GM21360 (cell line): ENCODE measurements at regions not wholly inside any gene's neighbourhood (a gene's known extent, or its start where the extent isn't known, plus 50 kb on each side); places are given as distances from the start of the nearest gene placed in this dataset.
A peak's percentile ranks its signal among the peaks of the same experiment; 100 is the strongest.

Experiments
- ATAC-seq: cut with Tn5 transposase; IDR thresholded peaks from one replicate; pipeline ENCODE4 v1.9.1; 2021; ENCODE audit warnings: mild to moderate bottlenecking, moderate library complexity; ENCODE audit not compliant: unreplicated experiment

DNA sequence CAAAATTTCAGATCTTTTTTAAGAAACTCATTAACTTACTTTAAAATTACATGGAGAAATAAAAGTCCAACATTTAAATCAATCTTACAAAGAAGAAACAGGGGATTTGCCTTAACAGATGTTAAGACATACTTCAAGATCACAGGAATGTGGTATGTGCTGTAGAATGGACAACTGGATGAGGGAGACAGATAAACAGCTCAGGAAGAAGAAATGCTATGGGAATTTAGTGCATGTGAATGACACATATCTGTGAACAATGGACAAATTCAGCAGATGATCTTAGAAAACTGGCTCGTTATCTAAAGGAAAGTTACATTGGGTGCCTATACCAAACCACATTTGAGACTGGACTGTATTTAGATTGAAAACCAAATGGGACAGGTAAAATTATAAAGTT is 246.8 kb upstream of the AGAP1 start:
- no peak for ATAC-seq

DNA sequence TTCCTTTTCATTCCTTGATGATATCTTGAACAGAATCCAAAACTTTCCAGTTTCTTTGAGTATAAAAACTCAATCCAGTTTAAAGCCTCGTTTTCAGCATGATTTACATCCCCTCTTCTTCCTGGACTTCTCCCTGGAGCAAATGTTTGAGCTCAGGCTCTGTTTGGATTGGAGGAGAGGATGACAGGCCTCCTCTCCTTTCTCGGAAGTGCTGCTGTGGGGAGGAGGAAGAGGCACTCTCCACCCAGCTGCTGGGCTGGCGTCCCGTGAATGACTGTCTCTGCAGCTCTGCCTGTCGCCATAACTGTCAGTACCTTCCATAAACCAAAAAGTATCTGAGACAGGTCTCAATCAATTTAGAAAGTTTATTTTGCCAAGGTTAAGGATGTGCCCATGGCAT is 238.2 kb upstream of the AGAP1 start:
- no peak for ATAC-seq

DNA sequence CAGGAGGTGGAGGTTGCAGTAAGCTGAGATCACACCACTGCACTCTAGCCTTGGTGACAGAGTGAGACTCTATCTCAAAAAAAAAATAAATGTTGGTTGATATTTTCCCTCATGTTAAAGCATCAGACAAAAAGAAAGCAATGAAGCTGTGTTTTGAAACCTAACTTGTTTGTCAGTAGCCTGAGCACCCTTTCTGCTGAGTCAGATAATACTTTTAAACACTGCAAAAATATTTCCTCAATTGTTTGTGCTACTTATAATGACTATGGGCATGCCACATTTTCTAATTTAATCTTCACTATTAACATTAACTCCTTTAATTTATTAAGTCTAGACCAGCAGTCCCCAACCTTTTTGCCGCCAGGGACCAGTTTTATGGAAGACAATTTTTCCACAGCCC is 236.3 kb upstream of the AGAP1 start:
- no peak for ATAC-seq

DNA sequence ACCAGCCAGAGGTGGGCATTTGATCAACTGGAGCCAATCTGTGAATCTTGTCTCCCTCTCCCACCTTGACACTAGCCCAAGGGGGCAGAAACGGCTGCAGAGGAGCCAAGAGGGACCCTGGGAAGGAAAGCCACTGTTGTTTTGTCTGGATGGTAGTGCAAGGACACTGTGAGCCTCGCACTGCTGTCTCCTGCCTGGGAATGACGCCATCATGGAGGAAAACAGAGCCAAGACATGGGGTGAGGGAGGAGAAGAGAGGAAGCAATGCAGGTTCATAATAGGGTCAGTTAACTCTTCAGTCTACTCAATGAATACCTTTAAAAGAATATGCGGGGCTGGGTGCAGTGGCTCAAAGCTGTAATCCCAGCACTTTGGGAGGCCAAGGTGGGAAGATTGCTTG is 231.1 kb upstream of the AGAP1 start:
- ATAC-seq, result no peak

DNA sequence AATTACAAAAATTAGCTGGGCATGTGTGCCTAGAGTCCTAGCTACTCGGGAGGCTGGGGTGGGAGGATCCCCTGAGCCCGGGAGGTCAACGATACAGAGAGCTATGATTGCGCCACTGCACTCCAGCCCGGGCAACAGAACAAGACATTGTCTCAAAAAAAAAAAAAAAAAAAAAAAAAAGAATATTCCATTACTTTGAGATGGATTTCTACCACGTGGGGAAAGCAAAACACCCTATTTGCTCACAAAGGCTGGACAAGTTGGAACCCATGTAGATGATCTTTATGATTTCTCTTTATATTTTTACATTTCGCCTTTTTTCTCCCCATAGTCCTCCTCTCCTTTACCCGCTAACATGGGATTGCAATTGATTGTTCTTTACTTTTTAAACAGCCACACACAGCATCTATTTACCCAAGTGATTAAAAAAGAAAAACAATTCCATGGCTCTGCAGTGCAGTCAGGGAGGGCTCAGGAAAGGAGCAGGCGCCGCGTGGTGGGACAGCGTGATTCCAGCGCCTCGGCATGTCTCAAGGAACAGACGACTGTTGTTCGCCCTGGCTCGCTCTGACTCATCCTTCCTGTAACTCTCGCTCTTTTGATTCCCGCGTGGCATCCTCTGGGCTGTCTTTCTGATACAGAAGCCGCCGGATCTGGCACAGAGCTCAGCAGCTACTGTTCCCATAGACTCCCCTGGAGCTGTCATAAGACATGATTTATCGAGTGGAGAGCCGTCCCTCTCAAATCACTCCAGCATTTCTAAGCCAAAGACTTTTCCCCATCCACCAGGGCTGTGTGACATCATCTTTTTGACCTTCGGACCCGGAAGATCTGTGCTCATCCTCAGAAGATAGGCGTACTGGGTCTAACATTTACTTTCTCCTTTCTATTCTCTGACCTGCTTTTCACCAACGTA is 230.4 kb upstream of the AGAP1 start:
- ATAC-seq, result no peak

DNA sequence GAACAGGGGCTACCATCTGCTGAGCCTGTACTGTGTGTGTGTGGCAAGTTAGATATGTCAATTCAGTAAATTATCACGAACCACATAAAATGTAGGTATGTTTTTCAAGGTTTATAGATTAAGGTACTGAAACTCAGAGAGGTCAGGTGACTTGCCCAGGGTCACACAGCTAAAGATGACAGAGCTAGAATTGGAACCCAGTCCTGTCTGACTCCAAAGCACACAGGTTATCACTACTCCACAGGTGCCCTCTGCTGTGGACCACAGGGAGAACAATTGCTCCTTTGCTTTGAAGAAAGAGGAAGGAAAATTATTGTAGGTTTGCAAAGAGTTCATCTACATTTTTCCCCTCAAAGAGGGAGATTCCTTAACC is 229.7 kb upstream of the AGAP1 start:
- no peak for ATAC-seq

DNA sequence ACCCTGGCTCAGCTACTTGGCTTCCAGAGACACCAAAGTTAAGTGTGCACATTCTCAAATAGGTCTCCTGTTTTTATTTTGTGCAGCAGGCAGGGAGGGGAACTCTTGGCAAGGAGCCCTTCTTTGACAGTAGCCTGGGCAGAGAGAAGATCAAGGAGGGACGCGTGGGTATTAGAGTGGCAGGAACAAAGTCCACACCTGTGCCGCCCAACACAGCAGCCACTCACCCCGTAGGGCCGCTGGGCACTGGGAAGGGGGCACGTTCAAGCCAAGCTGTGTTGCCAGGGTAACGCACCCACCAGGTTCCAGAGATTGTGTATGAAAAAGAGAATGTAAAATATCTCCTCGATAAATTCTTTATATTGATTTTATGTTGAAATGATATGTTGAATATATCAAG is 229.3 kb upstream of the AGAP1 start:
- ATAC-seq, result no peak

DNA sequence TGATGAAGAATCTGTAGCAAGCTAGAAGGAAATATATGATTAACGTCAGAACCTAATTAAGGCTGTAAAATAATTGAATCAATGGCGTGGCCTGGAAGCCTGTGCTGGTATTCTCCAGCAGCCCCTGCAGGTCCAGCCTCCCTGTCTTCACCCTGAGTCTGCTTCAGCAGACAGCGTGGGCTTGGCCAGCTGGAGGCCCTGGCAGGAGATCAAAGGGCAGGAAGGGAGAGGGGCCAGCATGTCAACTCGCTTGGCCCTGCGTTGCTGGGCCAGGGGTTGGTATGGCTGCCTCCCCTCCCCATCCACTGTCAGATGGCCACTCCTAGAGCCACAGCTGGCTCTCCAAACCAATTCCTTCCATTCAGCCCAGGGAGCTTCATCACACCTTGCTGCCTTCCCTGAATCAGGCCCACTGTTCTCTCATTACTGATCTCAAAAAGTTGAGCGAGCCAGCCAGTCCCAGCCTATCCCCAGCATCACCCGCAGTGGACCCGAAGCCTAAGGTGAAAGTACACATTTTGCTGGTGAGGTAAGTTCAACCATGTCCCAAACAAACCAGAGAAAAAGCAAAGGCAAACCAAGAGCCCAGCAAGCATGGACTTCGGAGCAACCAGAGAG is 228.4 kb upstream of the AGAP1 start:
- no peak for ATAC-seq

DNA sequence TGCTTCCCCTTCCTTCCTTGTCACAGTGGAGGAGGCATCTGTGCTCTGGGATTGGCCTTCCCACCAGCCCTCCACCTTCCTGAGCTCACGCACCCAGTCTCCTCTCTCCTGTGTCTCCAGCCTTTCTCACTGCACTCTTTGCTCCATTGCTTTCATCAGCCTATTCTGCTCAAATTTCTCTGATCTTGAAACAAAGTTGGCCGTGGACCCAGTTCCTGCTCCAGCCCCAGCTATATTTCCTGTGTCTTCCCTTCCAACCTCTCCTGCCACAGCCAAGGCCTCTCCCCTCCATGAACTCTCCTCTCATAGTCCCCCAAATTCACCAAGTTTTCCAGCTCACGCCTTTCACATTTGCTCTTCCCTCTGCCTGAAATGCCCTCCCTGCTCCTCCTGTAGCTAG is 226.6 kb upstream of the AGAP1 start:
- no peak for ATAC-seq

DNA sequence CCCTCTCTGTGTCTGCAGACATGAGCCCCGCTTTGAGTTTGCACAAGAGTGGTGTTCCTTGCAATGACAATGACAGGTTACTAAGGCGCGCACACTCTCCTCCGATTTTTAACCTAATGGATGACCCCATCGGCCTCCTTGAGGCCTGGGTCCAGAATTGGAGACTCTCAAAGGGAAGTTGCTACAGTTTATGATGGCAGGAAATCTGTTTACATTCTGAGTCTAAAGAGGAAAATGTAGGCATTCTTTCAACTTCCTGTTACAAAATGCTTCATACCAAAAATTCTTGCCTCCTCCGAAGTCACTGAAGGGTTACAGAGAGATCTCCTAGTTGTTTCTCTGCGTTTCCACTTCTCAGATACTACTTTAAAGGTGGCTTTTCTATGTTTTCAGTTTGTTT is 225.3 kb upstream of the AGAP1 start:
- no peak for ATAC-seq

DNA sequence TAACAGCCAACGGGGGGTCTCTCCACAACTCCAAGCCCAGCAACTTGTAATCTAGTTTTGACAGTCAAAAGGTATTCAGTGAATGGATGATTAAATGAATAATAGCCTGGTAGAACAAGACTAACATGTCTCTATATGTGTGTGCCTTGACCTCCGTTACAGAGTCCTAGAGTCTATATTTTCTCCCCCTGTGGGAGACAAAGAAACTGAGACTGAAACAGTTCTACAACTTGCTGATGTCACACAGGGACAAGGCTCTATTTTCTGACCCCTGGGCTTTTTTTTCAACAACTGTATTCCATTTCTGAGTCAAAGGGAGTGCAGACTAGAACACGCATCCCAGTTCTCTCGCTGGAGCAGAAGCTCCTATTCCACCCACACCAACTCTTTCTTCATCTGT is 223.6 kb upstream of the AGAP1 start:
- ATAC-seq, result peak; percentile 74

DNA sequence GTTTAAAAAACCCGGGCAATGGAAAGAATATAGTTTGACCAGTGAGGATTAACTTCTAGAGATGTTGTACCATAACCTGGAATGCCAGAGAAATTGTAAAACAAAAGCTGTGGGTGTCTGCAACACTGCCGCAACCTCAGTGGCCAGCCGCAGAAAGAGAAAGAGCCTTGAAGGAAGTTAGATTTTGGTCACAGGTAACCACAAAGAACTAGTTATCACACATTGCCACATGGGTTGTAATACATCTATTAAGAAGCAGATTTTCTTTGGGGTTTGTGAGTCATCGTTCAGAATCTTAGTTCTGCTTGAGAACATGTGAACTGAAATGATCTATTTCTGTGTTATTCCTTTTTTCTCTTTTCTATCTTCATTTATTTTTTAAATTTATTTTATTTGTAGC is 222.9 kb upstream of the AGAP1 start:
- ATAC-seq, result peak; percentile 83

DNA sequence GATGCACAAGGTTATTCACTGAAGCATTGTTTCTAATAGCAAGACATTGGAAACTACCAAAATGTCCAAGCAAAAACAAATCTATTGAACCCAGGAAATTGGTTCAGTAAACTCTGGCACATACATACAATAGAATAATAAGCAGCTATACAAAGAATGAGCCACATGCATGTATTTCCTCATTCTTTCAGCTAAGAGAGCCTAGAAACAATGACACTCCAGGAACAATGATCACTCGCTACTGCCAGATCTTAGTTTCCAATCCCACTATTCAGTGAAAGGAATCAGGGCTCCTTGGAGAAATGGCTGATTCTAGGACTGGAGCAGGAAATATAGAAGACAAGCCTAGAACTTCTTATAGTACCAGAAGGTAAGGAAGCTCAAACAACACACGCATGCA is 221.9 kb upstream of the AGAP1 start:
- no peak for ATAC-seq

DNA sequence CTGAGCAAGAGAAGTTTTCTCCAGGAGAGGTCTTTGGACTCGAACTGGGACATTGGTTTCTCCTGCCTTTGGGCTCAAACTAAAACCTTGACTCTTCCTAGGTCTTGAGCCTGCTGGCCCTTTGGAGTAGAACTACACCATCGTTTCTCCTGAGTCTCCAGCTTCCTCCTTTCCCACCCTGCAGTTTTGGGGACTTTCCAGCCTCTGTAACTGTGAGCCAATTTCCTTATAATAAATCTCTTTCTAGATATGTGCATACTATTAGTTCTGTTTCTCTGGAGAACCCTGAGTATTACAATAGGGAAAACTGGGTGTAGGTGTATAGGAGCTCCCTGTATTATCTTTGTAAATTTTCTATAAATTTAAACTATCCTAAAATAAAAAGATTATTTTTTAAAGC is 219.8 kb upstream of the AGAP1 start:
- ATAC-seq, result no peak

DNA sequence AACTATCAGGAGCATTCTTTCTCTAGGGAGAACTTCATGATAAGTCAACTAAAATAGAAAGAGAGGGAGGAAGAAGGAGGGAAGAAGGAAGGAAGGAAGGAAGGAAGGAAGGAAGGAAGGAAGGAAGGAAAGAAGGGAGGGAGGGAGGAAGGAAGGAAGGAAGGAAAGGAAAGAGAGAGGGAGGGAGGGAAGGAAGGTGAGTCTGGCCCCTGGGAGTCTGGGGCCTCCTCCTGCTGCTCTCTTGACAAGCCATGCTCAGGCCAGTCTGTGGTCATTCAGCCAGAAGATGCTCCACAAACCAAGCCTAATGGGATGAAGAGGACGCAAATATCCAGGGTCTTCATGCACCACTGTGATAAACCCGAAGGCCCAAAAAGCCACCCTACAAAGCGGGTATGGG is 216.4 kb upstream of the AGAP1 start:
- ATAC-seq, result no peak

DNA sequence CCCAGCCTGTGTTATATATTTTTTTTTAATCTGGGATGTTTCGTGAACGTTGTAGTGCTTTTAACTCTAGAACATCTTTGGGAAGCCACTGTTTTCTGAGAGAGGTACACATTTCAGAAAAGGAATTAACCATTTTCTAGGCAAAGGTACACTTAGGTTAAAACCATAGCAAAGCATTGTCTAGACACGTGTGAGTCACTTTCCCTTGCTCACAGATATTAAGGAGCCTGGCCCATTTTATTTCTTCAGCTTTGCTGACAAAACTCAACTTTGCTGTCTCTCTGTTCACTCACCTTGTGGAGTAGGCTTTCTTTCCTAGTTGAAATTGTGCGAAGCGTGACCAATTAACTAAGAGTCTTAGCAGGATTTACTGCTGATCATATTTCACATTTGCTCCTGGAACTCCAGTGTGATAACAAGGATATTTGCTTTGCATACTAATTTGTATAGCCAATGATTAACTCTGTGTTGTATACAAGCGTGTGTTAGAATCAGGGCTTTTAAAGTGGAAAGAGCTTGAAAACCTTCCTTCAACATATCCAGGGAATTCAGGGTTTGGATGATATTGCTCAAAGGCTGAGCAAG is 215.0 kb upstream of the AGAP1 start:
- ATAC-seq, result no peak

DNA sequence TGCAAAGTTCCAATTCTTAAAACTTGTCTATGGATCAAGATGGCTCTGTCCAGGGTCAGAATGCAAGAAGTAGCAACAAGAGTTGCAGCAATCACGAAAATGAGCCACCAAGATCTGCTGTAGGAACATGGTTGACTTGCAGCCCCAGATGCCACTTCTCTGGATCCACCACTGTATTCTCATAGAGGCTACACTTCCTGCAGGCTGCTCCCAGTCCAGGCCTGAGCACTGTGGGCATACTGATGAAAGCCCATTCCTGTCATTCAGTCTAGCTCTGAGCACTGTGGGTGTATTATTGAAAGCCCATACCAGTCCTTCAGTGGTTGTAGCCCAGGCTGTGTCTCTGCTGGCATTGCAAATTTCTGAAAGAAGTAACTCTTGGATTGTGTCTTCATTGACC is 213.9 kb upstream of the AGAP1 start:
- no peak for ATAC-seq

DNA sequence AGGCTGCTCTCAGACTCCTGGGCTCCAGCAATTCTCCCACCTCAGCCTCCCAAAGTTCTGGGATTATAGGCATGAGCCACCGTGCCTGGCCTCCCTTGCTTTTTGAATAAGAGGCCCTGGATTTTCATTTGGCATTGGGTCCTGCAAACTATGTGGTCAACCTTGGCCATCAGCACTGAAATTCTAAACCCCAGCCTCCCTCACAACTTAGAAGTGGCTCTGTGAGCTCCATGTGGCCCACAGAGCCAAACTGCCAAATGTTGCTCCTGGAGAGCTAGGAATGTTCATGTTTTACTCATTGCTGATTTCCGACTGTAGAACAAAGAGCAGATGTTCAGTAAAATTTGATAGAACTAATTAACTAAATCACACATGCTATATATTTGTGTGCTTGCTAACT is 210.6 kb upstream of the AGAP1 start:
- ATAC-seq, result no peak

DNA sequence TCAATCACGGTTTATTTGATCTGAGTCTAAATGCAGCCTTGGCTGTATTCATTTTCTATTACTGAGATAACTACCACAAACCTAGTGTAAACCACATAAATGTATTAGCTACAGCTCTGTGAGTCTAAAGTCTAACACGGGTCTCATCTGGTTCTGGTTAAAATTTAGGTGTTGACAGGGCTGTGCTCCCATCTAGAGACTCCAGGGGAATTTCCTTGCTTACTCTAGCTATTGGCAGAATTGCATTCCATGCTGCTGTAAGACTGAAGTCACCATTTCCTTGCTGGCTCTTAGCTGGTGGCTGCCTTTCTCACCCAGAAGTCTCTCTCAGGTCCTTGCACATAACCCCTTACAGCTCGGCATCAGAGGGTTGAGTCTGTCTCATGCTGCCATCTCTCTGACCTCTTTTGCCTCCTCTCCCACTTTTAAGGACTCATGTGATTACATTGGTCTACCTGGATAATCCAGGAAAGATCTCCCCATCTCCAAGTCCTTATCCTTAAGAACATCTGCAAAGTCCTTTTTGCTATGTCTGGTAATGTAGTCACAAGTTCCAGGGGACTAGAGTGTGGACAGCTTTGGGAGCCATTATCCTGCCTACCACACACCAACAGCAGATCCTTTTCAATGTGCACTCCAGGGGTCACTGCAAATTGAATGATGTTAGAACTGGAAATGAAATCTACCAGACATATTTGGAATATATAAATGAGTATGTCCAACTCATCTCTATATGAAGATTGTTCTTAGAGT is 207.0 kb upstream of the AGAP1 start:
- no peak for ATAC-seq

DNA sequence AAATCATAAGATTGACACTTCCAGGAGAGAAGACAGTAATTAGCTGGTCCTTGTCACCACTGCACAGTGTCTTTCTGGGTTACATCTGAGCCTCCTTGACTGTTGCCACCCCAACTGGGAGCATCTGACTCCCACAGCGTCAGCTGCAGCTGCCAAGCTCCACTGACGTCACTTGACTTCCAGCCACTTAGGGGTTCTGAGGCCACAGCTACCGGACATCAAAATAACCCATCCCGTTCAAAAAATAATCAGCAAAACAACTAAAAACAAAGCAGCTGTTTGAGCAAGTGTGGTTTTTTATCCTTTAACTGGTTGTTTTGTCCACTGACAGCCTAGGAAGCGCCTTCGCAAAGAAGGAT is 206.5 kb upstream of the AGAP1 start:
- no peak for ATAC-seq

DNA sequence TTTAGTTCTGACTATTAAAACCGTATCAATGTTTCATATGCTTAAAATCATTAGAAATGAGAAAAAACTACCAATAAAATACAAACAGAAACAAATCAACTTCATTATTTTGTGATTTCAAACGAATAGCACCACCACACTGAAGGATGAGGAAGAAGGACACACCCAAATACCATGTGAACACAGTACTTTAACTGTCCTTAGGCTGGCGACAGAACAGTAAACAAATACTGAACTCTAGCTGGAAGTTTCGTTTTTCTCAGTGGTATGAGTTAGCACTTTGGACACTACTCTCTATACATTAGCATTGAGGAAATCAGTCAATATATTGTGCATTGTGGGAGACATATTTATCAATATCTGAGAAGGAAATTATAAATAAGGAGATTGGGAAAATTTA is 202.4 kb upstream of the AGAP1 start:
- ATAC-seq, result no peak

DNA sequence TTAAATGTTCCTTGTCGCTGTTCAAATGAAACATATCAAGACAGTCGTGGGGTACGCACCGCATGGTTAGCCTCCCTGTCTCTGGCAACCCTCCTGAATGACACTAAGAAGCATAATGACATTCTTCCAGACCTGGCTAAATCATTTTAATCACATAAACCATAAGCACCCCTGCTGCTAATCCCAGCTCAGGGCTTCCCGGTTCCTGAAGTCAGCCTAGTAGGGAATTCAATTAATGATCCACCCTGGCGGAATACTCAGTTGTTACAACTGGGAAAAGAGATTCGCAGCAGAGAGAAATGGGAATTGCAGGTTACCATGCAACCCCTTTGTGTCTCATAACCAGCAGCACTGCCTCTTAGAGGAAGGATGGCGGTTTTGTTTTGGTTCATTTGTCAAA is 200.8 kb upstream of the AGAP1 start:
- no peak for ATAC-seq
